ENCODE measurements at regions not wholly inside any gene's neighbourhood (a gene's known extent, or its start where the extent isn't known, plus 50 kb on each side); places are given as distances from the start of the nearest gene placed in this dataset.

DNA sequence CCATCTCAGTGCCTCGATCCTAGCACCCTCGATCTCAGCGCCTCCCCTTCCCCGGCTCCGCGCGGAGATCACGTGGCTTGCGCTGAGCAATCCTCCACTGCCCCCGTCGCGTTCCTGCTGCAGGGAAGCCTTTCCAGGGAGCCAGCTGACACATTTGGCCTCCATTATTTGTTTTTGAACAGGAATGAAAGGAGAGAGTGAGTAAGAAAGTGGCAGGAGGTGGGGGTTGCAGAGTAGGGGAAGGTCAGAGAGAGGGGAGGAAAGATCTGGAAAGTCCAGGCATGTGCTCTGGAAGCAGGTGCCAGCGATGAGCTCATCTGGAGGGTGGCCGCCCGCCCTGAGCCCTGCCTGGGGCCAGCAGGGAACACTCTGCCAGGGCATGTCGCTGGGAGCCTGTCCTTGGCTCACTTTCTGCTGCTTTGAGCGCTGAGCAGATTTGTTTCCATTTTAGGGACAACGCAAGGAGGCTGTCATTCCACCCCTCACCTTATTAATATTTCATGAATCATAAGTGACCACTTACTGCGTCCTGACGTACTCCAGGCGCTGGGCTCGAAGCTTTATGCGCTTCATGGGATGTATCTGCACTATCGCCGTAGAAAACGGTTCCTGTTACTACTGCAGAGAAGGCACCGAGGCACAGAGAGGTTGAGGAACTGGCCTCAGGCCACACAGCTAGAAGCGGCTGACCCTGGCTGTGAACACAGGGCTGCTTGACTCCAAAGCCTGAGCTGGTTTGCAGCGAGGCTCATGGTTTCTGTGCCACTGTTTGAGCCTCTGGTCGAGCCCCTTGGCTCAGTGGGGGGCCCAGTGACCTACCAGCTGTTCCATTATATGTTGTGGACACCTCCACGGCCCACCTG is 283.1 kb downstream of the SEC14L1 start (continued):
- TF ChIP-seq, protein P1, sequence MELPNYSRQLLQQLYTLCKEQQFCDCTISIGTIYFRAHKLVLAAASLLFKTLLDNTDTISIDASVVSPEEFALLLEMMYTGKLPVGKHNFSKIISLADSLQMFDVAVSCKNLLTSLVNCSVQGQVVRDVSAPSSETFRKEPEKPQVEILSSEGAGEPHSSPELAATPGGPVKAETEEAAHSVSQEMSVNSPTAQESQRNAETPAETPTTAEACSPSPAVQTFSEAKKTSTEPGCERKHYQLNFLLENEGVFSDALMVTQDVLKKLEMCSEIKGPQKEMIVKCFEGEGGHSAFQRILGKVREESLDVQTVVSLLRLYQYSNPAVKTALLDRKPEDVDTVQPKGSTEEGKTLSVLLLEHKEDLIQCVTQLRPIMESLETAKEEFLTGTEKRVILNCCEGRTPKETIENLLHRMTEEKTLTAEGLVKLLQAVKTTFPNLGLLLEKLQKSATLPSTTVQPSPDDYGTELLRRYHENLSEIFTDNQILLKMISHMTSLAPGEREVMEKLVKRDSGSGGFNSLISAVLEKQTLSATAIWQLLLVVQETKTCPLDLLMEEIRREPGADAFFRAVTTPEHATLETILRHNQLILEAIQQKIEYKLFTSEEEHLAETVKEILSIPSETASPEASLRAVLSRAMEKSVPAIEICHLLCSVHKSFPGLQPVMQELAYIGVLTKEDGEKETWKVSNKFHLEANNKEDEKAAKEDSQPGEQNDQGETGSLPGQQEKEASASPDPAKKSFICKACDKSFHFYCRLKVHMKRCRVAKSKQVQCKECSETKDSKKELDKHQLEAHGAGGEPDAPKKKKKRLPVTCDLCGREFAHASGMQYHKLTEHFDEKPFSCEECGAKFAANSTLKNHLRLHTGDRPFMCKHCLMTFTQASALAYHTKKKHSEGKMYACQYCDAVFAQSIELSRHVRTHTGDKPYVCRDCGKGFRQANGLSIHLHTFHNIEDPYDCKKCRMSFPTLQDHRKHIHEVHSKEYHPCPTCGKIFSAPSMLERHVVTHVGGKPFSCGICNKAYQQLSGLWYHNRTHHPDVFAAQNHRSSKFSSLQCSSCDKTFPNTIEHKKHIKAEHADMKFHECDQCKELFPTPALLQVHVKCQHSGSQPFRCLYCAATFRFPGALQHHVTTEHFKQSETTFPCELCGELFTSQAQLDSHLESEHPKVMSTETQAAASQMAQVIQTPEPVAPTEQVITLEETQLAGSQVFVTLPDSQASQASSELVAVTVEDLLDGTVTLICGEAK (IDR thresholded peaks at IDR 0.05) = no peak
- TF ChIP-seq, protein P1 (CRISPR knock-in tag; IDR thresholded peaks at IDR 0.05) = 0 out of 2 replicates have a peak, but pooled peaks have one; percentile 6
- TF ChIP-seq ZNF430 (CRISPR knock-in tag; IDR thresholded peaks at IDR 0.05) = no peak
- TF ChIP-seq MTF2 (CRISPR knock-in tag; IDR thresholded peaks at IDR 0.05; ENCODE audit: borderline replicate concordance) = no peak
- TF ChIP-seq IKZF1 (IDR thresholded peaks at IDR 0.05) = no peak

Data from HepG2 (cell line).